PFSK-1 (cell line): ENCODE measurements at regions not wholly inside any gene's neighbourhood (a gene's known extent, or its start where the extent isn't known, plus 50 kb on each side); places are given as distances from the start of the nearest gene placed in this dataset.

Experiments used
- FOXP2 ChIP-seq: optimal IDR thresholded peaks from 2 replicates; pipeline ENCODE3; 2011; ENCODE audit warnings: borderline replicate concordance, control low read depth, inconsistent platforms; ENCODE audit not compliant: insufficient read depth; ENCODE audit errors: extremely low read length, extremely low read depth
- POLR2AphosphoS5 ChIP-seq: IDR thresholded peaks from 2 replicates; pipeline ENCODE4 v1.6.1; 2012; ENCODE audit warnings: low read depth, mild to moderate bottlenecking, control low read depth, low read length, moderate library complexity
- SIN3A ChIP-seq: IDR thresholded peaks from 2 replicates; pipeline ENCODE4 v1.6.1; 2012; ENCODE audit warnings: mild to moderate bottlenecking, low read length, moderate library complexity, borderline replicate concordance; ENCODE audit not compliant: insufficient read depth
- TAF1 ChIP-seq: IDR thresholded peaks from 2 replicates; pipeline ENCODE4 v1.6.1; 2012; ENCODE audit warnings: low read length, control low read depth, borderline replicate concordance; ENCODE audit not compliant: insufficient read depth
- TF ChIP-seq, protein P1 (sequence below), 2 experiments: IDR thresholded peaks; 2 replicates each; pipeline versions ENCODE4 v1.6.1 to v1.8.0; 2011 to 2012; ENCODE audit warnings: low read depth in 2 of 2, low read length in 2 of 2, control low read depth in 1 of 2, inconsistent platforms in 1 of 2, mild to moderate bottlenecking in 1 of 2, moderate library complexity in 1 of 2; ENCODE audit not compliant: insufficient read depth in 1 of 2

DNA sequence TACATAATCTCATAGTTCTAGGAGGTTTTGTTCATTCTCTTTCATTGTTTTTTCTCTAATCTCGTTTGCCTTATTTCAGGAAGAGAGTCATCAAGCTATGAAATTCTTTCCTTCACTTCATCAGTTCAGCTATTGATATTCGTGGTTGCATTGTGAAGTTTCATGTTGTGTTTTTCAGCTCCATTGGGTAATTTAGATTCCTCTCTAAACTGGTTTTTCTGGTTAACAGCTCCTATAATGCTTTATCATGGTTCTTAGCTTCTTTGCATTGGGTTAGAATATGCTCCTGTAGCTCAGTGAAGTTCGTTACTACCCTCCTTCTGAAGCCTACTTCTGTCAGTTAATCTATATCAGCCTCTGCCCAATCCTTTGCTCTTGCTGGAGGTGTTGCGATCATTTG lies 69.4 kb upstream of the CD96 start:
- TF ChIP-seq POLR2AphosphoS5: no peak
- TF ChIP-seq FOXP2: no peak
- TF ChIP-seq TAF1: no peak
- TF ChIP-seq SIN3A: no peak
- TF ChIP-seq, protein P1, sequence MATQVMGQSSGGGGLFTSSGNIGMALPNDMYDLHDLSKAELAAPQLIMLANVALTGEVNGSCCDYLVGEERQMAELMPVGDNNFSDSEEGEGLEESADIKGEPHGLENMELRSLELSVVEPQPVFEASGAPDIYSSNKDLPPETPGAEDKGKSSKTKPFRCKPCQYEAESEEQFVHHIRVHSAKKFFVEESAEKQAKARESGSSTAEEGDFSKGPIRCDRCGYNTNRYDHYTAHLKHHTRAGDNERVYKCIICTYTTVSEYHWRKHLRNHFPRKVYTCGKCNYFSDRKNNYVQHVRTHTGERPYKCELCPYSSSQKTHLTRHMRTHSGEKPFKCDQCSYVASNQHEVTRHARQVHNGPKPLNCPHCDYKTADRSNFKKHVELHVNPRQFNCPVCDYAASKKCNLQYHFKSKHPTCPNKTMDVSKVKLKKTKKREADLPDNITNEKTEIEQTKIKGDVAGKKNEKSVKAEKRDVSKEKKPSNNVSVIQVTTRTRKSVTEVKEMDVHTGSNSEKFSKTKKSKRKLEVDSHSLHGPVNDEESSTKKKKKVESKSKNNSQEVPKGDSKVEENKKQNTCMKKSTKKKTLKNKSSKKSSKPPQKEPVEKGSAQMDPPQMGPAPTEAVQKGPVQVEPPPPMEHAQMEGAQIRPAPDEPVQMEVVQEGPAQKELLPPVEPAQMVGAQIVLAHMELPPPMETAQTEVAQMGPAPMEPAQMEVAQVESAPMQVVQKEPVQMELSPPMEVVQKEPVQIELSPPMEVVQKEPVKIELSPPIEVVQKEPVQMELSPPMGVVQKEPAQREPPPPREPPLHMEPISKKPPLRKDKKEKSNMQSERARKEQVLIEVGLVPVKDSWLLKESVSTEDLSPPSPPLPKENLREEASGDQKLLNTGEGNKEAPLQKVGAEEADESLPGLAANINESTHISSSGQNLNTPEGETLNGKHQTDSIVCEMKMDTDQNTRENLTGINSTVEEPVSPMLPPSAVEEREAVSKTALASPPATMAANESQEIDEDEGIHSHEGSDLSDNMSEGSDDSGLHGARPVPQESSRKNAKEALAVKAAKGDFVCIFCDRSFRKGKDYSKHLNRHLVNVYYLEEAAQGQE (IDR thresholded peaks at IDR 0.05; ENCODE audit: insufficient read depth in 1 of 2, low read depth in 2 of 2, low read length in 2 of 2): no peak

GRCh38 chr3:111473550-111473949 lies 68.4 kb upstream of the CD96 start:
- TF ChIP-seq SIN3A (no peak), FOXP2 (no peak), TAF1 (no peak), POLR2AphosphoS5 (no peak)
- TF ChIP-seq, protein P1 (IDR thresholded peaks at IDR 0.05; ENCODE audit: insufficient read depth in 1 of 2, low read depth in 2 of 2, low read length in 2 of 2): no peak

GRCh38 chr3:111476701-111477100 lies 65.3 kb upstream of the CD96 start:
- no peak for TF ChIP-seq TAF1
- TF ChIP-seq FOXP2: no peak
- TF ChIP-seq POLR2AphosphoS5: no peak
- TF ChIP-seq, protein P1 (IDR thresholded peaks at IDR 0.05; ENCODE audit: insufficient read depth in 1 of 2, low read depth in 2 of 2, low read length in 2 of 2): no peak

GRCh38 chr3:111480091-111480490 lies 61.9 kb upstream of the CD96 start:
- no peak for TF ChIP-seq POLR2AphosphoS5
- no peak for TF ChIP-seq SIN3A
- no peak for TF ChIP-seq TAF1

- no peak for TF ChIP-seq SIN3A
- TF ChIP-seq, protein P1 (IDR thresholded peaks at IDR 0.05; ENCODE audit: insufficient read depth in 1 of 2, low read depth in 2 of 2, low read length in 2 of 2): no peak
- TF ChIP-seq POLR2AphosphoS5: no peak
- no peak for TF ChIP-seq FOXP2
- no peak for TF ChIP-seq TAF1
These were observed 60.4 kb upstream of the CD96 start for GRCh38 chr3:111481551-111481950.
